AG10803 (cell line): ENCODE measurements at regions not wholly inside any gene's neighbourhood (a gene's known extent, or its start where the extent isn't known, plus 50 kb on each side); places are given as distances from the start of the nearest gene placed in this dataset.

ENCODE experiments used
- DNase-seq: peaks from one replicate; pipeline ENCODE4 v3.0.0; 2010; ENCODE audit warnings: low read depth
- H3K4me3 ChIP-seq: 2 replicates; pipeline ENCODE4 v1.5.1; 2011; ENCODE audit warnings: mild to moderate bottlenecking, low read length, control low read depth
- CTCF ChIP-seq: conservative IDR thresholded peaks from 2 replicates; pipeline ENCODE4 v1.5.1; 2011; ENCODE audit warnings: mild to moderate bottlenecking, low read length, control low read depth, inconsistent platforms

- no peak overlapping the region for H3K4me3 ChIP-seq
- no peak for DNase-seq
- TF ChIP-seq CTCF, result no peak
Measured at GRCh38 chr11:116093065-116093464, 588.9 kb upstream of the CADM1 start.

GRCh38 chr11:116086426-116086825, 582.2 kb upstream of the CADM1 start:
- no peak overlapping the region for H3K4me3 ChIP-seq
- no peak for DNase-seq
- TF ChIP-seq CTCF, result no peak

GRCh38 chr11:116085031-116085635, 580.9 kb upstream of the CADM1 start:
- H3K4me3 ChIP-seq, result no peak overlapping the region
- DNase-seq, result no peak
- no peak for TF ChIP-seq CTCF

GRCh38 chr11:116084511-116084910, 580.3 kb upstream of the CADM1 start:
- no peak for DNase-seq
- no peak overlapping the region for H3K4me3 ChIP-seq
- TF ChIP-seq CTCF, result no peak

- TF ChIP-seq CTCF, result no peak
- H3K4me3 ChIP-seq, result no peak overlapping the region
- DNase-seq, result no peak
Measured at GRCh38 chr11:116082256-116082655, 578.0 kb upstream of the CADM1 start.

- H3K4me3 ChIP-seq, result no peak overlapping the region
- TF ChIP-seq CTCF, result no peak
- DNase-seq, result no peak
Measured at GRCh38 chr11:116079580-116079979, 575.4 kb upstream of the CADM1 start.

- DNase-seq, result no peak
- TF ChIP-seq CTCF, result 0 out of 2 replicates have a peak, but pooled peaks have one; percentile 15
- H3K4me3 ChIP-seq, result no peak overlapping the region
Measured at GRCh38 chr11:116078101-116078591, 573.9 kb upstream of the CADM1 start.
